K562 (cell line): ENCODE measurements at regions not wholly inside any gene's neighbourhood (a gene's known extent, or its start where the extent isn't known, plus 50 kb on each side); places are given as distances from the start of the nearest gene placed in this dataset.
A peak's percentile ranks its signal among the peaks of the same experiment; 100 is the strongest.

Source experiments
- CBFA2T3 ChIP-seq: fragments of 450-650 bp; IDR thresholded peaks from 2 replicates; pipeline ENCODE4 v1.6.1; 2017
- CTBP1 ChIP-seq: fragments of 450-650 bp; IDR thresholded peaks from 2 replicates; pipeline ENCODE4 v1.6.1; 2016; ENCODE audit warnings: borderline replicate concordance
- DPF2 ChIP-seq: fragments of 450-650 bp; IDR thresholded peaks from 2 replicates; pipeline ENCODE4 v1.6.1; 2016
- FOSL1 ChIP-seq: fragments of 200-800 bp; sonication (Bioruptor generic); conservative IDR thresholded peaks from 2 replicates; pipeline ENCODE4 v1.6.1; 2016; ENCODE audit warnings: missing genetic modification characterization, missing compliant biosample characterization
- GATAD2B ChIP-seq: fragments of 450-650 bp; IDR thresholded peaks from 2 replicates; pipeline ENCODE4 v1.6.1; 2017; ENCODE audit warnings: mild to moderate bottlenecking, borderline replicate concordance
- NCOR1 ChIP-seq: fragments of 450-650 bp; IDR thresholded peaks from 2 replicates; pipeline ENCODE4 v1.6.1; 2016; ENCODE audit warnings: mild to moderate bottlenecking, moderate library complexity
- SMAD4 ChIP-seq: fragments of 250-450 bp; sonication (Bioruptor Pico); conservative IDR thresholded peaks from 2 replicates; pipeline ENCODE4 v1.8.0; 2021; ENCODE audit warnings: inconsistent platforms, mild to moderate bottlenecking, moderate library complexity
- ZNF263 ChIP-seq: sonication (generic); formaldehyde crosslinking; IDR thresholded peaks from 2 replicates; pipeline ENCODE4 v1.8.0; 2022; ENCODE audit warnings: mild to moderate bottlenecking, missing genetic modification reagents, borderline replicate concordance
- TF ChIP-seq, protein P1 (sequence below), 2 experiments: IDR thresholded peaks in 1 of 2; conservative IDR thresholded peaks in 1 of 2; 2 replicates each; pipeline ENCODE4 v1.6.1; 2016; ENCODE audit warnings: low read depth in 2 of 2, mild to moderate bottlenecking in 1 of 2, missing compliant biosample characterization in 1 of 2, missing genetic modification characterization in 1 of 2, moderate library complexity in 1 of 2
- TF ChIP-seq, protein P2 (sequence below): fragments of 450-650 bp; IDR thresholded peaks from 2 replicates; pipeline ENCODE4 v1.6.1; 2016
- TF ChIP-seq, protein P3 (sequence below): sonication (generic); formaldehyde crosslinking; IDR thresholded peaks from 2 replicates; pipeline ENCODE4 v1.8.1; 2023; ENCODE audit warnings: mild to moderate bottlenecking, missing genetic modification reagents

DNA sequence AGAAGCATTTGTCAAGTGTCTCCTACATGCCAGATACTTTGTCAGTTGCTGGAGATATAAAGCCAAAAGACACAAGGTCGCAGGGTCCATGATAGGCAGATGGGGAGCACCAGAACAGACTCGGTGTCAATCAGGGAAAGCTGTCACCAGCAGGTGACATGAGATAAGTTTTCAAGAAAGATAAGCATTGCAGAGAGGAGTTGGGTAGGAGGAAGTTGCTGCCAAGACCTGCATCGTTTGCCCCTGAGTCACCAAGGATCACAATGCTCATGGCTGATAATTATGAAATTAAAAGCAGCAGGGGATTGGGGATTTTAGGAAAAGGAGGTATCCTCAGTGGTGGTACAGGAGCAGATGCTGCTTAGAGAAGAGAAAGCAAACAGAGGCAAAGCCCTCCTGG is 551.1 kb upstream of the CDH11 start (continued):
- TF ChIP-seq, protein P1, sequence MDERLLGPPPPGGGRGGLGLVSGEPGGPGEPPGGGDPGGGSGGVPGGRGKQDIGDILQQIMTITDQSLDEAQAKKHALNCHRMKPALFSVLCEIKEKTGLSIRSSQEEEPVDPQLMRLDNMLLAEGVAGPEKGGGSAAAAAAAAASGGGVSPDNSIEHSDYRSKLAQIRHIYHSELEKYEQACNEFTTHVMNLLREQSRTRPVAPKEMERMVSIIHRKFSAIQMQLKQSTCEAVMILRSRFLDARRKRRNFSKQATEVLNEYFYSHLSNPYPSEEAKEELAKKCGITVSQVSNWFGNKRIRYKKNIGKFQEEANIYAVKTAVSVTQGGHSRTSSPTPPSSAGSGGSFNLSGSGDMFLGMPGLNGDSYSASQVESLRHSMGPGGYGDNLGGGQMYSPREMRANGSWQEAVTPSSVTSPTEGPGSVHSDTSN (CRISPR knock-in tag; IDR thresholded peaks at IDR 0.05; ENCODE audit: low read depth): peak; percentile 68
- TF ChIP-seq, protein P1 (tag; conservative IDR thresholded peaks at IDR 0.05; ENCODE audit: low read depth): peak; percentile 88
- TF ChIP-seq CTBP1: peak; percentile 92
- TF ChIP-seq FOSL1 (tag): peak; percentile 96
- TF ChIP-seq DPF2: peak; percentile 88
- TF ChIP-seq, protein P2, sequence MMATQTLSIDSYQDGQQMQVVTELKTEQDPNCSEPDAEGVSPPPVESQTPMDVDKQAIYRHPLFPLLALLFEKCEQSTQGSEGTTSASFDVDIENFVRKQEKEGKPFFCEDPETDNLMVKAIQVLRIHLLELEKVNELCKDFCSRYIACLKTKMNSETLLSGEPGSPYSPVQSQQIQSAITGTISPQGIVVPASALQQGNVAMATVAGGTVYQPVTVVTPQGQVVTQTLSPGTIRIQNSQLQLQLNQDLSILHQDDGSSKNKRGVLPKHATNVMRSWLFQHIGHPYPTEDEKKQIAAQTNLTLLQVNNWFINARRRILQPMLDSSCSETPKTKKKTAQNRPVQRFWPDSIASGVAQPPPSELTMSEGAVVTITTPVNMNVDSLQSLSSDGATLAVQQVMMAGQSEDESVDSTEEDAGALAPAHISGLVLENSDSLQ: peak; percentile 97
- peak; percentile 51; the same call in 1 of the 2 replicates for TF ChIP-seq SMAD4 (CRISPR knock-in tag)
- TF ChIP-seq ZNF263 (CRISPR knock-in tag): peak; percentile 90
- TF ChIP-seq, protein P3, sequence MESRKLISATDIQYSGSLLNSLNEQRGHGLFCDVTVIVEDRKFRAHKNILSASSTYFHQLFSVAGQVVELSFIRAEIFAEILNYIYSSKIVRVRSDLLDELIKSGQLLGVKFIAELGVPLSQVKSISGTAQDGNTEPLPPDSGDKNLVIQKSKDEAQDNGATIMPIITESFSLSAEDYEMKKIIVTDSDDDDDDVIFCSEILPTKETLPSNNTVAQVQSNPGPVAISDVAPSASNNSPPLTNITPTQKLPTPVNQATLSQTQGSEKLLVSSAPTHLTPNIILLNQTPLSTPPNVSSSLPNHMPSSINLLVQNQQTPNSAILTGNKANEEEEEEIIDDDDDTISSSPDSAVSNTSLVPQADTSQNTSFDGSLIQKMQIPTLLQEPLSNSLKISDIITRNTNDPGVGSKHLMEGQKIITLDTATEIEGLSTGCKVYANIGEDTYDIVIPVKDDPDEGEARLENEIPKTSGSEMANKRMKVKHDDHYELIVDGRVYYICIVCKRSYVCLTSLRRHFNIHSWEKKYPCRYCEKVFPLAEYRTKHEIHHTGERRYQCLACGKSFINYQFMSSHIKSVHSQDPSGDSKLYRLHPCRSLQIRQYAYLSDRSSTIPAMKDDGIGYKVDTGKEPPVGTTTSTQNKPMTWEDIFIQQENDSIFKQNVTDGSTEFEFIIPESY (CRISPR knock-in tag): no peak
- 0 out of 2 replicates have a peak, but pooled peaks have one; percentile 47 for TF ChIP-seq GATAD2B
- TF ChIP-seq CBFA2T3: peak; percentile 93
- peak; percentile 82 for TF ChIP-seq NCOR1
